WERI-Rb-1 (cell line): ENCODE measurements at regions not wholly inside any gene's neighbourhood (a gene's known extent, or its start where the extent isn't known, plus 50 kb on each side); places are given as distances from the start of the nearest gene placed in this dataset.
A peak's percentile ranks its signal among the peaks of the same experiment; 100 is the strongest.
"Not testable (repeated sequence)": the region's sequence is repeated elsewhere in the genome, so short reads cannot be mapped to it uniquely, and the experiment has no call there.

ENCODE experiments used
- DNase-seq: peaks from one replicate; pipeline ENCODE4 v3.0.0-alpha.2; 2020
- H3K27ac ChIP-seq: fragments of 250-450 bp; sonication (Bioruptor Pico); 2 replicates; pipeline ENCODE4 v1.5.1; 2020; ENCODE audit warnings: mild to moderate bottlenecking, moderate library complexity
- H3K27me3 ChIP-seq: fragments of 250-450 bp; sonication (Bioruptor Pico); 2 replicates; pipeline ENCODE4 v1.5.1; 2021; ENCODE audit warnings: mild to moderate bottlenecking, low read depth, moderate library complexity; ENCODE audit not compliant: insufficient read depth, severe bottlenecking
- H3K36me3 ChIP-seq: fragments of 250-450 bp; sonication (Bioruptor Pico); 2 replicates; pipeline ENCODE4 v1.5.1; 2020; ENCODE audit warnings: mild to moderate bottlenecking, moderate library complexity
- H3K4me3 ChIP-seq: 2 replicates; pipeline ENCODE4 v1.5.1; 2011; ENCODE audit warnings: low read depth, mild to moderate bottlenecking, control low read depth, low read length
- H3K9me3 ChIP-seq: fragments of 250-450 bp; sonication (Bioruptor Pico); 2 replicates; pipeline ENCODE4 v1.5.1; 2021; ENCODE audit warnings: mild to moderate bottlenecking, moderate library complexity; ENCODE audit not compliant: severe bottlenecking
- CTCF ChIP-seq: IDR thresholded peaks from 2 replicates; pipeline ENCODE4 v1.5.1; 2011; ENCODE audit warnings: low read depth, mild to moderate bottlenecking, control low read depth, inconsistent platforms, low read length

GRCh38 chr9:96061293-96061987, 185.9 kb downstream of the ERCC6L2 start:
- Histone ChIP-seq H3K27me3 (no peaks in the 10 kb centered on the region), H3K4me3 (no peak overlapping the region), H3K27ac (no peak overlapping the region), H3K36me3 (no peaks in the 10 kb centered on the region), H3K9me3 (no peaks in the 10 kb centered on the region)
- peak; percentile 76 for TF ChIP-seq CTCF
- DNase-seq, result peak; percentile 53

GRCh38 chr9:96058218-96058617, 182.7 kb downstream of the ERCC6L2 start:
- no peaks in the 10 kb centered on the region for H3K9me3 ChIP-seq
- H3K4me3 ChIP-seq, result no peak overlapping the region
- TF ChIP-seq CTCF, result no peak
- H3K27me3 ChIP-seq, result no peaks in the 10 kb centered on the region
- H3K27ac ChIP-seq, result no peak overlapping the region
- DNase-seq, result no peak
- H3K36me3 ChIP-seq, result no peaks in the 10 kb centered on the region

GRCh38 chr9:96057155-96057554, 181.7 kb downstream of the ERCC6L2 start:
- H3K4me3 ChIP-seq, result no peak overlapping the region
- TF ChIP-seq CTCF, result no peak
- no peaks in the 10 kb centered on the region for H3K27me3 ChIP-seq
- no peaks in the 10 kb centered on the region for H3K9me3 ChIP-seq
- no peak overlapping the region for H3K27ac ChIP-seq
- no peak for DNase-seq
- no peaks in the 10 kb centered on the region for H3K36me3 ChIP-seq

- DNase-seq, result no peak
- Histone ChIP-seq H3K4me3 (no peak overlapping the region), H3K27me3 (no peaks in the 10 kb centered on the region), H3K36me3 (no peaks in the 10 kb centered on the region), H3K9me3 (no peaks in the 10 kb centered on the region), H3K27ac (no peak overlapping the region)
- no peak for TF ChIP-seq CTCF
These were observed 180.7 kb downstream of the ERCC6L2 start for GRCh38 chr9:96056226-96056625.

GRCh38 chr9:96054248-96054647, 178.8 kb downstream of the ERCC6L2 start:
- not testable (repeated sequence) for H3K27me3 ChIP-seq, H3K9me3 ChIP-seq, DNase-seq, H3K27ac ChIP-seq, H3K36me3 ChIP-seq, H3K4me3 ChIP-seq

- H3K4me3 ChIP-seq, result no peak overlapping the region
- H3K9me3 ChIP-seq, result no peaks in the 10 kb centered on the region
- TF ChIP-seq CTCF, result no peak
- no peaks in the 10 kb centered on the region for H3K36me3 ChIP-seq
- no peak overlapping the region for H3K27ac ChIP-seq
- DNase-seq, result no peak
- H3K27me3 ChIP-seq, result no peaks in the 10 kb centered on the region
These were observed 177.2 kb downstream of the ERCC6L2 start for GRCh38 chr9:96052686-96053085.
